SH-SY5Y (cell line): ENCODE measurements at regions not wholly inside any gene's neighbourhood (a gene's known extent, or its start where the extent isn't known, plus 50 kb on each side); places are given as distances from the start of the nearest gene placed in this dataset.
A peak's percentile ranks its signal among the peaks of the same experiment; 100 is the strongest.

Experiments used
- GATA2 ChIP-seq: IDR thresholded peaks from 2 replicates; pipeline ENCODE4 v1.6.1; 2011; ENCODE audit warnings: mild to moderate bottlenecking, low read depth, low read length
- GATA3 ChIP-seq: IDR thresholded peaks from 2 replicates; pipeline ENCODE4 v1.6.1; 2011; ENCODE audit warnings: low read depth, mild to moderate bottlenecking, low read length, moderate library complexity

DNA sequence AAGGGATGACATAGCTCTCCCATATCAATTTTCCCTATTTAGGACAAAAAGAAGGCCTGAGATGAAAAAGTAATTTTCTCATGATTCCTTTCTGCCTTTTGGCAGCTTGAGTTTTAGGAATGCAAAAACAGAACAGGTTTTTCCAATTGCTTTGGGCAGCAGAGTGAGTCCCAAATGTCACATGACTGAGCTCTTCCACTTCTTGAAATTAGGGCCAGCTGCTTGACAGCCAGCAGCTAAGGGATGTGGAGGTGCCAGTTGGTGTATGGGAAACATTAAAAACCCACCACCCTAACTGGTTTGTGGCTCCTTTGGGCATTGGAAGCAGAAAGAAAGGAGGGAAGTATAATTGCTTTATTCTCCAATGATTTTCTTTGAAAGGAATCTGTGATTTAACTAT, 133.8 kb upstream of the FAM20A start:
- TF ChIP-seq GATA3 (no peak), GATA2 (no peak)

- no peak for TF ChIP-seq GATA3
- TF ChIP-seq GATA2 = no peak
These were observed 133.2 kb upstream of the FAM20A start for GRCh38 chr17:68734187-68734900.

DNA sequence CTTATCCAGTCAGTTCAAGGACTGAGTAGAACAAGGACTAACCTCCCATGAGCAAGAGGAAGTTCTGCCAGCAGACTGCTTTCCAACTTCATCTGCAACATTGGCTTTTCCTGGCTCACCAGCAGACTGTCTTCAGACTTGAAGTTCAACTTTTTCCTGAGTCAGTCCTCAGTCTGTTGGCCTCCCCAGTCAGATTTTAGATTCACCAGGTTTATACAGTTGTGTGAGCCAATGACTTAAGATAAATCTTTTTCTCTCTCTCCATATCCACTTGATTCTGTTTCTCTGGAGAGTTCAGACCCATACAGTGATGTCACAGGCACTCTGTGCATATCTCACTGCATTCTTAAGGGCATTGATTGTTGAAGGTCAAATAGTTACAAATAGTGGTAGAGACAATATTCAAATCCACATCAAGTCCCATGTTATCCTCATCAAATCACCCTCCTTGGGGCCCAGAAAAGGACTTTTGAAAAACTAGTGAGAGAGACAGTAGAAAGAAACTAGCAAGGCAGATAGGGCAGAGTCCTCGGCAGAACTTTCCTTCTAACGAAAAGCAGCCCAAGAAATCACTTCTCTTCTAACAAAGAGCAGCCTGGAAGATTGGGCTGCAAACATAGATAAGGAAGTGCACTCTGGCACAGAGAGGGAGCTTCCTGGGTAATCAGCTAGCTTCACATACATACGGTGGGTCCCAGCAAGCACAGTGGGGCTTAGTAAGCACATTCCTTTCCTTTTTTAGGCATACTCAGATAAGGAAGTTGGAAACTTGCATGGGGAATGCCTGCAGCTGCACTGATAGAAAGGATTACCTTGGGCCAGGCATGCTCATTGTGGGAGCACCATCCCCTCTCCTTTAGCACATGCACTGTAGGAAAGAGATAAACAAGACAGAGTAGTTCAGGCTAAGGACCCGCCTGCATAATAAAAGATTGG, 132.3 kb upstream of the FAM20A start:
- no peak for TF ChIP-seq GATA2
- TF ChIP-seq GATA3 = no peak

DNA sequence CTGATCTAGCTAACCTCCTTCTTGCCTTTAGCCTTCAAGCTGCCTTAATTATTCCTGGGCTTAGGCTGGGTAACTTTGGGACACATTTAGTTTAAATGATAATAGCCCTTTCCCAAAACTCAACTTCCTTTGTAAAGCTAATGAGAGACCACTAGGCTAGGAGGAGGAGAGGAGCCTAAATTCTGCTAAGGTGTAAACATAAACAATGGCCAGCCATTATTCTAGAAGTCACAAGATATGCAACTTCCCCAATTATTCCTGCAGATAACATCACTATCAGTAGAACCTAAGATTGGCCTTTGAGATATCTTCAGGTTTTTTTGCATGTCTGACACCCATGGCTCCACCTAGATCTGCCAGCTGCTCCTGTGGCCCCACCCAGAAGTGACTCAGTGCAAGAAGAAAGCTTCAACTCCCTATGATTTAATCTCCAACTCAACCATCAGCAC, 131.2 kb upstream of the FAM20A start:
- TF ChIP-seq GATA3 (no peak), GATA2 (no peak)

DNA sequence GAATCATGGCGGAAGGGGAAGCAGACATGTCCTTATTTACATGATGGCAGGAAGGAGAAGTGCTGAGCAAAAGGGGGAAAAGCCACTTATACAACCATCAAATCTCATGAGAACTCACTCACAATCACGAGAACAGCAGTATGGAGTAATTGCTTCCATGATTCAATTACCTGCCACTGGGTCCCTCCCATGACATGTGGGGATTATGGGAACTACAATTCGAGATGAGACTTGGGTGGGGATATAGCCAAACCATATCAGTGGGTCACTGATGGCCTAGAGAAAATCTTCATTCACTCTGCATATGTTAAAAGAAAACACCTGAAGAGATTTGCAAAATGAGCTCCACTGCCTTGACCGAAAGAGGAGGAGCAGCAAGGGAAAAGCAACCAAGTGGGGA, 130.3 kb upstream of the FAM20A start:
- TF ChIP-seq GATA2 = no peak
- no peak for TF ChIP-seq GATA3

DNA sequence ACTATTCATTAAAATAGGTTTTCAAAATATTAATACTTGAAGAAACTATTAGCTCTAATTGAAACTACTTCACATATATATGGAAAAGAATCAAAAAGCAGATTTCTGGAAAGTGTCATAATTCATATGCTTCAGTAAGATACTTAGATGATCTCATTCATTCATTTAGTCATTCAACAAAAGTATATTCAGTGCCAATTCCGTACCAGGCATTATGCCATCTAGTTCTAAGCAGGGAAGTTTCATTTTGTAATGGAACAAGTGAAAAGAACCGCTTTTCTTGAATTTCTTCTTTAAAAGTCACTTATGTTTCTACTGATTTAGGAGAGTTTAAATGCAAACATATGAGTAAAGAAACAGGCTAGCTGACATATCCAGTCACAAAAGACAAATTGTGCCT, 118.3 kb upstream of the FAM20A start:
- TF ChIP-seq GATA2 (no peak), GATA3 (no peak)

DNA sequence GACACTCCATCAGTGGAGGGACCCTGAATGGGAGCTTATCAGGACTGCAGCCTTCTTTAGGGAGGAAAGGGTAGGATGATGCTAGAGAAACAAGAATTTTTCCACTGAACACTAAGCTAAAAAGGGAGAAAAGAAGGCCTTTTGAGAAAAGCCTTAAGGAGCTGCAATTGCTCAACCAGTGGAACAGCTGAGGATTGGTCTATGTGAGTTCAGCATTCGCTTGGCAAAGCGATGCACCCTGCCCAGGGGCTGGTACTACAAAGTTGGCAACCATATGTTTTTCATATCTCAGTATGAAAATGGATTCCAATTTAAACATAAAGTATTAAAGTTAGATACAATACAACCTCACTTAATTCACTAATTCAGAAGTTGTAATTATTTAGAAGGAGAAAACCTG, 117.8 kb upstream of the FAM20A start:
- no peak for TF ChIP-seq GATA3
- TF ChIP-seq GATA2 = no peak

- no peak for TF ChIP-seq GATA3
- TF ChIP-seq GATA2 = no peak
These were observed 117.3 kb upstream of the FAM20A start for GRCh38 chr17:68718465-68718864.

DNA sequence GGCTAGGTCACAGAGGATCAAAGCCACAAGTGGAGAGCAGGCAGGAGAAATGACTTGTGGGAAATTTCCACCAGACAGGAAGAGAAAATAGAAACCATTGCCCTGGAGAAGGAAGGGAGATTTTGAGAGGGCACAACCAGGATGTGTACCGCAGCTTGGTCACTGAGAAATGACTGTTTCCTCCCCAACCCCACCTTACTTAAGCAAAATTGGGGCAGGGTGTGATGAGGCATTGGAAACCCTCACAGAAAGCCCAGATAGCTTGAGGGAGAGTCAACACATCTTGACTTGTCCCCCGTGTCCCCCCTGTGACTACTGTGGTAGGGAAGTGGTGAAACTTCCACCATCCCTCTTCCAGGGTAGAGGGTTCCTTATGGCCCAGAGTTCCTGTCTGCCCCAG, 113.5 kb upstream of the FAM20A start:
- TF ChIP-seq GATA3 (no peak), GATA2 (no peak)

DNA sequence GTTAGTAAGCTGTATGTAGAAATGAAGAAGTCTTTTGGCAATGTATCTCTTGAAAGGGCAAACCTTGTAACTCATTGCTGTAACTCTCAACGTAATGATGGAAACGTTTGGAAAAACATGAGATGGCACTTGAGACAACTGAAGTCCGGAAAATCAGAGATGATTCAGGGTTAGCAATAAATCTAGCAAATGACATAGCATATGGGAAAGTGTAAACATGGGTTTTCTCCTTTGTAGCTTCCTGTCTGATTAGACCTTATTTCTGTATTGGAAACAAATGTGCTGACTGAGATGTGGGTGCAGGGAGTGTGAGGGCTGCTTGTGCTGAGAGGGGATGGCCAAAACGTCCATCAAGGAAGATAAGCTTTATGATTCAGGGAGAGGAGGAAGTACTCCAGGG, 110.7 kb upstream of the FAM20A start:
- TF ChIP-seq GATA3 = no peak
- no peak for TF ChIP-seq GATA2

DNA sequence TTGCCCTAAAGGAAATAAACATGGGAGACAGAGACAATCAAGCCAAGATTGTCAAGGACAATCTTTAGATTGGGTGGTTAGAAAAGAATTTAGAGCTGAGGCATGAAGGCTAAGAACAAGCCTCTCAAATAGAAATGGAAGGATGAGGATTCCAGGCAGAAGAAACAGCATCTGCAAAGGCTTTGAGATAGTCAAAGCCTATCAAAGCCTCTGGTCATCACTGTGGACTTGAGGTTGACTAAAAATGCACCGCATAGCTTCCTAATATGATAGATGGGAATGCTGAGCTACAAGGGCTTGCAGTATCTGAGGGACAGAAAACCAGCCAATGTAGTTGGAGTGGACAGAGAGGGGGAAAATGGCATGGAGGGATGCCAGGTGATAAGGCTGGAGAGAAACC, 109.8 kb upstream of the FAM20A start:
- no peak for TF ChIP-seq GATA3
- TF ChIP-seq GATA2 = no peak

- TF ChIP-seq GATA3 (no peak), GATA2 (peak; percentile 55)
These were observed 109.0 kb upstream of the FAM20A start for GRCh38 chr17:68710035-68710780.

DNA sequence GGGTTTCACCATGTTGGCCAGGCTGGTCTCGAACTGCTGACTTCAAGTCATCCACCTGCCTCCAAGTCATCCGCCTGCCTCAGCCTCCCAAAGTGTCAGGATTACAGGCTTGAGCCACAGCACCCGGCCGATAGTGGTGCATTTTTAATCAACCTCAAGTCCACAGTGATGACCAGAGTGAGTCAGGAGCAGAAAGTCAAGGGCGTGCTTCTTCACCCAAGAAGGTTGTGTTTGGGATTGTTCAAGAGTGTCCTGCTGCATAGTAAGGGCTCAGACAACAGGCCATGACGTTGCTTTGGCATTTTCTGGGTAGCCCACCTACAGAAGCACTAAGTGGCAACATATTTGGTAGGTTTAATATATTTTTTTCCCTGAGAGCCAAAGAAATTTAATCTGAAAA, 108.3 kb upstream of the FAM20A start:
- no peak for TF ChIP-seq GATA3
- no peak for TF ChIP-seq GATA2

- TF ChIP-seq GATA2 (no peak), GATA3 (no peak)
These were observed 105.9 kb upstream of the FAM20A start for GRCh38 chr17:68707031-68707430.
